ENCODE measurements at regions not wholly inside any gene's neighbourhood (a gene's known extent, or its start where the extent isn't known, plus 50 kb on each side); places are given as distances from the start of the nearest gene placed in this dataset.

GRCh38 chrX:22739276-22739675 lies 260.5 kb upstream of the DDX53 start:
- H3K36me3 Mint-ChIP-seq (ENCODE audit: insufficient read depth, unreplicated experiment), result no peaks in the 10 kb centered on the region
- H3K27ac Mint-ChIP-seq (ENCODE audit: unreplicated experiment), result no peak overlapping the region
- DNase-seq, result no peak
- Histone ChIP-seq H3K27me3 (replicated peaks; ENCODE audit: control insufficient read depth, insufficient read depth, low read length) (no peaks in the 10 kb centered on the region), H3K36me3 (ENCODE audit: control insufficient read depth, insufficient read depth, low read length) (no peaks in the 10 kb centered on the region), H3K4me3 (ENCODE audit: low read depth, low read length) (no peak overlapping the region), H3K4me1 (no peaks in the 10 kb centered on the region), H3K9me3 (no peaks in the 10 kb centered on the region)
- no peak for TF ChIP-seq CTCF (IDR thresholded peaks at IDR 0.05; ENCODE audit: insufficient read depth in 1 of 2, low read depth in 1 of 2, low read length in 1 of 2, severe bottlenecking in 1 of 2, unreplicated experiment in 1 of 2)
- ChIA-PET CTCF (no interaction called here), POLR2A (no interaction called here)
- BruUV-seq (replicated peaks), result no TSS peak
- no peaks in the 10 kb centered on the region for H3K4me1 Mint-ChIP-seq (ENCODE audit: low read depth, unreplicated experiment)
- intact Hi-C loops (cut with micrococcal nuclease; ENCODE audit: unreplicated experiment), result no loop called here
- no peak overlapping the region for H3K4me3 Mint-ChIP-seq (ENCODE audit: unreplicated experiment)
- H3K9me3 Mint-ChIP-seq (ENCODE audit: unreplicated experiment), result no peaks in the 10 kb centered on the region
- peaks cover 5% of the 10 kb centered on the region for H3K27me3 Mint-ChIP-seq (ENCODE audit: insufficient read depth, unreplicated experiment)

- Histone ChIP-seq H3K9me3 (no peaks in the 10 kb centered on the region), H3K4me3 (ENCODE audit: low read depth, low read length) (no peak overlapping the region), H3K36me3 (ENCODE audit: control insufficient read depth, insufficient read depth, low read length) (no peaks in the 10 kb centered on the region), H3K27me3 (replicated peaks; ENCODE audit: control insufficient read depth, insufficient read depth, low read length) (no peaks in the 10 kb centered on the region), H3K4me1 (no peaks in the 10 kb centered on the region)
- H3K27me3 Mint-ChIP-seq (ENCODE audit: insufficient read depth, unreplicated experiment), result peaks cover 3% of the 10 kb centered on the region
- CTCF ChIA-PET, result no interaction called here
- no peaks in the 10 kb centered on the region for H3K9me3 Mint-ChIP-seq (ENCODE audit: unreplicated experiment)
- no peak for DNase-seq
- H3K36me3 Mint-ChIP-seq (ENCODE audit: insufficient read depth, unreplicated experiment), result no peaks in the 10 kb centered on the region
- POLR2A ChIA-PET, result no interaction called here
- H3K4me1 Mint-ChIP-seq (ENCODE audit: low read depth, unreplicated experiment), result no peaks in the 10 kb centered on the region
- no TSS peak for BruUV-seq (replicated peaks)
- no peak for TF ChIP-seq CTCF (IDR thresholded peaks at IDR 0.05; ENCODE audit: insufficient read depth in 1 of 2, low read depth in 1 of 2, low read length in 1 of 2, severe bottlenecking in 1 of 2, unreplicated experiment in 1 of 2)
- H3K27ac Mint-ChIP-seq (ENCODE audit: unreplicated experiment), result no peak overlapping the region
- intact Hi-C loops (cut with micrococcal nuclease; ENCODE audit: unreplicated experiment), result no loop called here
- H3K4me3 Mint-ChIP-seq (ENCODE audit: unreplicated experiment), result no peak overlapping the region
Measured at GRCh38 chrX:22740836-22741235, 258.9 kb upstream of the DDX53 start.

- no TSS peak for BruUV-seq (replicated peaks)
- Mint-ChIP-seq H3K4me1 (ENCODE audit: low read depth, unreplicated experiment) (no peaks in the 10 kb centered on the region), H3K27ac (ENCODE audit: unreplicated experiment) (no peak overlapping the region), H3K4me3 (ENCODE audit: unreplicated experiment) (no peak overlapping the region), H3K27me3 (ENCODE audit: insufficient read depth, unreplicated experiment) (peaks cover 6% of the 10 kb centered on the region), H3K9me3 (ENCODE audit: unreplicated experiment) (no peaks in the 10 kb centered on the region), H3K36me3 (ENCODE audit: insufficient read depth, unreplicated experiment) (no peaks in the 10 kb centered on the region)
- no peaks in the 10 kb centered on the region for H3K27me3 ChIP-seq (replicated peaks; ENCODE audit: control insufficient read depth, insufficient read depth, low read length)
- ChIA-PET POLR2A (no interaction called here), CTCF (no interaction called here)
- TF ChIP-seq CTCF (IDR thresholded peaks at IDR 0.05; ENCODE audit: insufficient read depth in 1 of 2, low read depth in 1 of 2, low read length in 1 of 2, severe bottlenecking in 1 of 2, unreplicated experiment in 1 of 2), result no peak
- H3K4me1 ChIP-seq, result no peaks in the 10 kb centered on the region
- intact Hi-C loops (cut with micrococcal nuclease; ENCODE audit: unreplicated experiment), result no loop called here
- no peak for DNase-seq
- H3K9me3 ChIP-seq, result no peaks in the 10 kb centered on the region
- H3K4me3 ChIP-seq (ENCODE audit: low read depth, low read length), result no peak overlapping the region
- no peaks in the 10 kb centered on the region for H3K36me3 ChIP-seq (ENCODE audit: control insufficient read depth, insufficient read depth, low read length)
Measured at GRCh38 chrX:22742174-22742573, 257.6 kb upstream of the DDX53 start.

Data from Caco-2 (cell line).